GM19043 (cell line): ENCODE measurements at regions not wholly inside any gene's neighbourhood (a gene's known extent, or its start where the extent isn't known, plus 50 kb on each side); places are given as distances from the start of the nearest gene placed in this dataset.

Source experiments
- ATAC-seq: cut with Tn5 transposase; IDR thresholded peaks from one replicate; pipeline ENCODE4 v1.9.1; 2021; ENCODE audit warnings: low read depth; ENCODE audit not compliant: unreplicated experiment

- ATAC-seq: no peak
Observed at GRCh38 chr11:130582176-130582575, 133.7 kb downstream of the ADAMTS15 start.

- no peak for ATAC-seq
Observed at GRCh38 chr11:130582981-130583380, 134.5 kb downstream of the ADAMTS15 start.

DNA sequence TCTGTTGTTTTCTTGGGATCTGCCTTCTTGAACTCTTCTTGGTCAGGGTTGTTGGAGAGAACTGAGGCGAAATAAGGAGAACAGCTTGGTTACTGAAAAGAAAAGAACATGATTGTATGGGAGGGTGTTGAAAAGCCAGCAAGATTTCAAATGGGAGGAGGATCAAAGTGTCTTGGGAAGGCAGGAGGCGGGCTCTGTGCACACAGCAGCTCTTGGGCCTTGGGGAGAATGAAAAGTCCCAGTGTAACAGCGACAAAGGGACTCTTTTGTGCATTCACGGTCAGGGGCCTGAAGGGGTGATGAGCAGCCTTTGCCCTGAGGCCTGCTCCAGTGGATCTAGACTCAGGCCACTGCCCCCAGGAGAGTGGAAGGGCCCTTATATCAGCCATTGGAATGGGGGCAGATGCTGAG lies 135.4 kb downstream of the ADAMTS15 start:
- no peak for ATAC-seq

DNA sequence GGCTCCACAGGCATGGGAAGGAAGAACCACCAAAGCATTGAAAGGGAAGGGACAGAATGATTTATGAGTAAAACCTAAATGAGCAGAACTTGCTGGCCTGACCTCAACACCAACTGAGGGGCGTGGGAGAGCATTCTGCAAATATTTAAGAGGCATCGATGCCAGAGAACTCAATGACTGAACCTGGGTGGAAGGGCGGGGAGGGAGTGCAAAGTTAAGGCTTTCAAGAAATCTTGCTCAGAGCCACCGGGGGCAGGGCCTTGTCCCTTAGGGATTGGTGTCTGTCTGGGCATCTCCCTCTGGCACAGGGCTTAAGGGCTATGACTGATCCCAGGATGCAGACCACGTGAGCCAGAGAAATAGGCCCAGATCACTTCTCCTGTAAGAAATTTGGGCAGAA lies 137.1 kb downstream of the ADAMTS15 start:
- ATAC-seq: no peak

DNA sequence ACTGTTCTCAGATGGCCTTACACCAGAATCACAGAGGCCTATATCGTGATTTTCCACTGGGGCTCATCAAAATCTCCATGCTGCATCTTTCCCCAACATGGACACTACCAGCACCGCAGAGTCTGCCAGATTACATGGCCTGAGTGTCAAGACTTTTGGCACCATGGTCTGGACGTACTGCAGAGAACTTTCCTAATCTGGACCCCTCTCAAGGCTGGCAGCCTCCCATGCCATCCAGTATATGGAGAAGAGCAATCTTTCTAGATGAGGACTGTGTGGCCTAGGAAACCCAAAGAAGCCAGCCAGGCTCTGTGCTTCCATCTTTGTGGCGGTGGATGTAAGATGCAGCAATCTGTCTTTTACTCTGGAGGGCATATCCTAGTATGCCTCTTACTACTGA lies 139.2 kb downstream of the ADAMTS15 start:
- ATAC-seq: no peak

DNA sequence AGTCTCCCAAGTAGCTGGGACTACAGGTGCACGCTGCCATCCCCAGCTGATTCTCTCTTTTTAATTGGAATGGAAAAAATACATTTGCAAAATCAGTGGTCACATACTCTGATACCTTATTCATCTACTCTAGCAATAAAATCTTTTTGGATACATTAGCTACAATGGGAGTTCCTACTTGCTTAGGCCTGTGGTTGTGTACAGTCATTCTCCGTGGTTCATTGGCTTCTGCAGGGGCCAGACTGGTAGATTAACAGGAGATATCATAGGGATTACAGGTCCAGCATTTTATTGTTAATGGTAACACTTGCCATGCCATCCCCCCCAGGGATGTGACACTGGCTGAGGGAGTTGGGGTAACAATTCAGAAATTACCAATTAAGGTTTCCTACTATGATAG lies 140.0 kb downstream of the ADAMTS15 start:
- no peak for ATAC-seq

GRCh38 chr11:130592056-130592455 lies 143.6 kb downstream of the ADAMTS15 start:
- ATAC-seq: no peak

- ATAC-seq: no peak
Observed at GRCh38 chr11:130593064-130593463, 144.6 kb downstream of the ADAMTS15 start.

GRCh38 chr11:130598433-130598832 lies 150.0 kb downstream of the ADAMTS15 start:
- ATAC-seq: no peak

DNA sequence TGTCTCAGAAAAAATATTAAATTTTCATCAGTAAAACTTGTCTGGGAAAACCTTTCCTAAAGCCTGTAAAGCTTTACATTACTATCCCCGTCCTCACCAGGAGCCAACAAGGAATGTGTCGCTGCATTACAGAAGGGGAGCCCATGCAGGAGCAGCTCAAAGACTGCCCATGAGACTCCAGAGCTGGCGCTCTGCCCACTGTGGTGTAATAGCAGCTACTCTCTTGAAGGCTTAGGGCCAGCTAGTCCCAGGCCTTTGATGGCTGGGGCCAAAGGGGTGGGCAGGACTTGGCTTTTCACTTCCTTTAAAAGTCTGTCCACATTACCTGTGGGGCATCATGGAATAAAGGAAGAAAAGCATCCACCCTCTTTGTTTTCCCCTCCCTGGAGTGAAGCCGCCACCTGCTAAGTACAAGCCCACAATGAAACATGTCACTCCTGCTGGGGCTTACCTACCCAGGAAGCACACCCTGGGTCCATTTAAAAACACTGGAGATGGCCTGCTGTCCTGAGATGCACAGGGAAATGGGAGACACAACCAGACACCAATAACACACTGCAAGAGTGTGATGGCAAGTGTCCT lies 150.7 kb downstream of the ADAMTS15 start:
- no peak for ATAC-seq

GRCh38 chr11:130600139-130600538 lies 151.7 kb downstream of the ADAMTS15 start:
- no peak for ATAC-seq

GRCh38 chr11:130600616-130601015 lies 152.2 kb downstream of the ADAMTS15 start:
- no peak for ATAC-seq

DNA sequence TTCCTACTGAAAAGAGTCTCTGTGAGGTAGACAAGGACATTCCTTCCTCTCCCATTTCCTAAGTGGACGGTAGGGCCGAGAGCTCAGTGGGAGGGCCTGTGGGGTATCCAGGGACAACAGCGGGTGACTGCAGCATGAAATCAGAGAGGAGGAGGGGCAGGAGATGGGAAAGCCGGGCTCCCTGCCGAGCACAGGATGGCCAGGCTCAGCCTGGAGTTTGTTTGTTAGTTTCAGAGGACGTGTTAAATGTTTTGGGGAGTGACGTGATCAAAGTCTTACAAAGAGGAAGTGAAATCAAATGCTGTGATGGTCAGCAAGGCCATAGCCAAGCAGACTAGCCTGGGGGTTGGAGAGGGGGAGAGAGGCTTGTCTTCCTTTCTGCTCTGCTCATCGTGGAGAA lies 152.7 kb downstream of the ADAMTS15 start:
- ATAC-seq: no peak

- ATAC-seq: no peak
Observed at GRCh38 chr11:130601764-130602460, 153.5 kb downstream of the ADAMTS15 start.

DNA sequence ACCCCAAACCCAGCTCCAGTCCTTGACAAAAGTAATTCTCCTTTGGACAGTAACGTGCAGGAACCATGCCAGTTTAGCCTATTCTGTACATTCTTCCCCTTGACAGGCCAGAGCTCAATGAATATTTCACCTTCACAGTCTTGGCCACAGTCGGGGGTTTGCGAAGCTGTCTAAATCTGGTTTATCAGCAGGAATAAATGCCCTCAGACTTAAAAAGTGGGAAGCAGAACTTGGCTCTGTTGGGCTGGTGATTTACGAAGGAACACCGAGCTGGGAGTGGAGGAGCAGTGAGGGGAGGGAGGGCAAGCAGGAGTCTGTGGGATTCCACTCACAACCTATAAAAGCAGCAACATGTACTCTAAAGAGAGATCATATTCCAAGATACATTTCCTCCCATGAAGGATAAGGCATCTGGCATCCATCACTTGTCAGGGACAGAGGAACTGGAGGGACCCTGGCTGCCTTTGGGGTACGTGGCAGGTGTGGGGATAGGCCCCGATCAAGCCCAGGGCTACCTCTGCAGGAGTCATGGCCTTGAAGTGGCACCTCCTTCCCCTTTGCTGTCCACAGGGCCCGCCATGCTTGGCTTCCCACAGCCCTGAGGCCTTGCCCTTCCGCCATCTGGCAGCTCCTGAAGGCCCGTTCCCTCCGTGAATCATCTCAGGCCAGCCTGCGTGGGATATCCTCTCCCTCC lies 154.3 kb downstream of the ADAMTS15 start:
- no peak for ATAC-seq

DNA sequence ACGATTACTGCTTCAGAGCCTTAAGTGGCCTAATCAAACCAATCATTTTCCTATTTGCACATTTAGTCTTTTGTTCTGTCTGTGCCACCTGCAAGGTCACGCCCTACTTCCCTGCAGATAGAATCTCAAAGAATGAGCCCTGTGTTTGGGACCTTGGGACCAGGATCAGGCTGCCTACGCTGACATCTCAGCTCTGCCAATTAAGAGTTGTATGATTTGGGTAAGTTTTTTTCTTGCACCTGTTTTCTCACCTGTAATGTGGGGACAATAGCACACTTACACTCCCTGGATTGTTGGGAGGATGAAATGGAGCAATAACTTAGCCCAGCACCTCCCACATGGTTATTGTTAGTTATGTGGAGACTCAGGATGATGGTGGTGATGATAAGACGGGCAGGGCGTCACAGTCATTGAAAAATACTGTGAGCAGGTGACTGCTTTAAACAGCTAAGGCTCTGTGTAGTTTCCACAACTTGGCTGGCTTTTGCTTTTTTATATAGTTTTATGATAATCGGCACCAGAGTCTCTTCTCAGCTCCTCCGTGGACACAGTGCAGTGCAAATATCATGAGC lies 155.0 kb downstream of the ADAMTS15 start:
- no peak for ATAC-seq

DNA sequence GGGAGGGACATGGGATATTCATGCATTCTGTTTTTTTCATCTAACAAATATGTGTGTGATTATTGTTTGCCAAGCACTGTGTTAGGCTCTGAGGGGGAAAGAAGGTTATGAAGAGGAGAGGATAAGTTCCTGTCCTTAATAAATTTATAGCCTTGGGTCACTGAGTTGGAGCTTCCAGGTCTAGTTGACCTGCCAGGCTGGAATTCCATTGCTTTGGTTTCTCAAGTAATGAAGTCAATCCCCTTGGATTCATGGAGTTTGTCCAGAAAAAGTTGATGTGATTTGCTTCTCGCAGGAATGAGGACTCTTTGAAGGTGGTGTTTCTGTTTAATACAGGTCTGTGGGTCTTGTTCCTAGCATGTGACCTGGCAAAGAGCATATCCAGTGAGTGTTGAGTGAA lies 156.2 kb downstream of the ADAMTS15 start:
- no peak for ATAC-seq

- no peak for ATAC-seq
Observed at GRCh38 chr11:130606178-130606577, 157.7 kb downstream of the ADAMTS15 start.

DNA sequence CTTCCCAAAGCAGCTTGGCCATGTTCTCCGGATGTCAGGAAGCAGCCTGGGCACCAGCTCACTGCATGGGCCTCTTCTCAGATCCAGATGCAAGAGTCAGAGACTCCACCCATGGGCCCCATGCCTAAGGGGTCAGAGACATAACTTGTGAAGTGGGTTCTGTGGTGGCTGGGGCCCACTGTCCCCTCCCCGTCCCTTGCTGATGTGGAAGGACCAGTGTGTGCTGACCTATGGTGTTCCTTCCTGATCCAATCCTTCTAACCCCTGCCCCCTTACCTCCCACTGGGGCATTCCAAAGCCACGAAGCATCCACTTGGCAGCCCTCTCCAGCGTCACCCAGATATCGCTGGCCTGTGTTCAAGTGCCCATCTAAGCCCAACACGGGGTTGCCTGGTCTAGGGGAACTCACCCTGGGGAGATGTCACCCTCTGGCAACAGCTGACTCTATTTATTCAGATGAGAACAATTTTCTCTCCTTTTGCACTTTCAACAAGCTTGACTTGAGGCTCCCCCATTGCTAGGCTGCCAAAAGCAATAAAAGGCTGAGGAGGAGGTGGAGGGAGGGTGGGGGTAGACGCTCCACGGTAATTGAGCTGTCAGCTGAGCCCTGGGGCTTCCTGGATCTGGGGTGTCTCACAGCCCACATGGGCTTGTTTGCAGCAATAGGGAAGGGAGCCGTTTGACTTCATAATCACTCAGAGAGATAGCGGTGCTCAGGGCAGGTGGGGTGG lies 158.5 kb downstream of the ADAMTS15 start:
- no peak for ATAC-seq

DNA sequence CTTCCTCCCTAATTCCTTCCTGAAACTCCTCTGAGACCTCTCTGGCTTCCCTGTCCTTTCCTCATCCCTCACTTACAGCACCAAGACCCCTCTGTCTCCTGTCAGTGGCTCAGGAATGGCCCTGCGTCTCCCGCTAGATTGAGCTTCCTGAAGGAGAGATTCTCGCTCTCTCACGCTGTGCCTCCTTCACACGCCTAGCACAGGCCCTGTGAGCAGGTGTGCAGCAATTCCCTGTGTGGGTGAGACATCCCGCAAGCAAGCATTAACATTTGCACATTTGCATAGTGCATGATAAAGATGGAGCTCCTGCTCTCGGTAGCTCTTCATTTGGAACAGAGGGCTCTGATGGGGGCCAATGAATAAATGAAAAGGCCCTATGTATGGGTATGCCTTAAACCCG lies 159.8 kb downstream of the ADAMTS15 start:
- no peak for ATAC-seq
